22Rv1 (cell line): ENCODE measurements at regions not wholly inside any gene's neighbourhood (a gene's known extent, or its start where the extent isn't known, plus 50 kb on each side); places are given as distances from the start of the nearest gene placed in this dataset.

Source experiments
- CTCF ChIP-seq: fragments of 450-650 bp; IDR thresholded peaks from 2 replicates; pipeline ENCODE4 v1.5.1; 2017; ENCODE audit warnings: mild to moderate bottlenecking
- ZFX ChIP-seq: fragments of 450-650 bp; IDR thresholded peaks from 2 replicates; pipeline ENCODE4 v1.6.1; 2017; ENCODE audit warnings: antibody characterized with exemption, borderline replicate concordance

DNA sequence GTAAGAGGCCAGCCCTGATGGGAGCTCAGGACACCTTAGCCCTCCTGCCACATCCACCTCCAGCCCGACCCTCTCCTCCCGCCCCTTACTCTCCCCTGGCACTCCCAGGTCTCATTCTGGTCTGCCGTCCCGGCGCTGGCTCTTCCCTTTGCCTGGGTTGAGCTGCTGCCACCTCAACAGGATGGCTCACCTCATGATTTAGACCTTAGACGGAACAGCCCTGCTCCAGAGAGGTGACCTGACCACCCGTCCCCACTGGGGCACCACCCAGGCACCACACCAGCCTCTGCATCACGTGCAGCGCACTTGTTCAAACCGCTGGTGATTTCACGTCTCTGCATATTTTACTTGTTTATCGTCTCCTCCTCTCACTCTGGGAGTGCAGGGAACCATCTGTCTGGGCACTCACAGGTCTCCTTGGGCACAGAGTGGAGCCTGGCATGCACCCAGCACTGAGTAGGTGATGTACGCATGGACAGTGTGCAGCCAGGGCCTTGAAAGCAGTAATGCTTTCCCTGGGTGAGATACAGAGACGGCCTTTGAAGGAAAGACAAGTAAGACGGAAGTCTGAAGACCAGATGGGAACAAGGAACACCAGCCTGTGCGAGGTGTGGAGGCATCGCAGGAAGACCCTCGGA is 183.1 kb downstream of the KATNAL1 start:
- TF ChIP-seq CTCF (no peak), ZFX (no peak)
